HEK293 (cell line): ENCODE measurements at regions not wholly inside any gene's neighbourhood (a gene's known extent, or its start where the extent isn't known, plus 50 kb on each side); places are given as distances from the start of the nearest gene placed in this dataset.

ENCODE experiments used
- CTCF ChIP-seq: fragments of 450-650 bp; formaldehyde crosslinking; IDR thresholded peaks from 2 replicates; pipeline ENCODE4 v1.5.1; 2016; ENCODE audit warnings: missing biosample characterization, missing genetic modification characterization
- GLI4 ChIP-seq: fragments of 450-650 bp; formaldehyde crosslinking; IDR thresholded peaks from 2 replicates; pipeline ENCODE4 v1.5.1; 2016; ENCODE audit warnings: missing biosample characterization, missing genetic modification characterization
- ZFP3 ChIP-seq: fragments of 450-650 bp; formaldehyde crosslinking; IDR thresholded peaks from 2 replicates; pipeline ENCODE4 v1.5.1; 2016; ENCODE audit warnings: low read depth, missing biosample characterization, missing genetic modification characterization
- ZNF280D ChIP-seq: fragments of 450-650 bp; formaldehyde crosslinking; IDR thresholded peaks from 2 replicates; pipeline ENCODE4 v1.5.1; 2016; ENCODE audit warnings: missing biosample characterization, missing genetic modification characterization
- ZNF292 ChIP-seq: fragments of 450-650 bp; formaldehyde crosslinking; IDR thresholded peaks from 2 replicates; pipeline ENCODE4 v1.5.1; 2016; ENCODE audit warnings: low read depth, missing biosample characterization, missing genetic modification characterization, borderline replicate concordance
- ZNF37A ChIP-seq: fragments of 450-650 bp; IDR thresholded peaks from 2 replicates; pipeline ENCODE4 v1.5.1; 2018; ENCODE audit warnings: missing biosample characterization, missing genetic modification characterization
- ZNF423 ChIP-seq: fragments of 450-650 bp; formaldehyde crosslinking; IDR thresholded peaks from 2 replicates; pipeline ENCODE4 v1.5.1; 2016; ENCODE audit warnings: missing biosample characterization, missing genetic modification characterization
- ZNF433 ChIP-seq: fragments of 450-650 bp; formaldehyde crosslinking; IDR thresholded peaks from 2 replicates; pipeline ENCODE4 v1.5.1; 2016; ENCODE audit warnings: missing biosample characterization, missing genetic modification characterization, low read depth
- ZNF776 ChIP-seq: fragments of 450-650 bp; formaldehyde crosslinking; IDR thresholded peaks from 2 replicates; pipeline ENCODE4 v1.5.0; 2017; ENCODE audit warnings: missing biosample characterization, missing genetic modification characterization, borderline replicate concordance
- ZNF837 ChIP-seq: fragments of 450-650 bp; formaldehyde crosslinking; IDR thresholded peaks from 2 replicates; pipeline ENCODE4 v1.5.1; 2016; ENCODE audit warnings: missing biosample characterization, missing genetic modification characterization
- TF ChIP-seq, protein P1 (sequence below): fragments of 450-650 bp; formaldehyde crosslinking; IDR thresholded peaks from 2 replicates; pipeline ENCODE4 v1.5.1; 2016; ENCODE audit warnings: missing biosample characterization, missing genetic modification characterization
- TF ChIP-seq, protein P2 (sequence below): fragments of 450-650 bp; formaldehyde crosslinking; IDR thresholded peaks from 2 replicates; pipeline ENCODE4 v1.5.1; 2016; ENCODE audit warnings: missing biosample characterization, missing genetic modification characterization

- TF ChIP-seq, protein P1, sequence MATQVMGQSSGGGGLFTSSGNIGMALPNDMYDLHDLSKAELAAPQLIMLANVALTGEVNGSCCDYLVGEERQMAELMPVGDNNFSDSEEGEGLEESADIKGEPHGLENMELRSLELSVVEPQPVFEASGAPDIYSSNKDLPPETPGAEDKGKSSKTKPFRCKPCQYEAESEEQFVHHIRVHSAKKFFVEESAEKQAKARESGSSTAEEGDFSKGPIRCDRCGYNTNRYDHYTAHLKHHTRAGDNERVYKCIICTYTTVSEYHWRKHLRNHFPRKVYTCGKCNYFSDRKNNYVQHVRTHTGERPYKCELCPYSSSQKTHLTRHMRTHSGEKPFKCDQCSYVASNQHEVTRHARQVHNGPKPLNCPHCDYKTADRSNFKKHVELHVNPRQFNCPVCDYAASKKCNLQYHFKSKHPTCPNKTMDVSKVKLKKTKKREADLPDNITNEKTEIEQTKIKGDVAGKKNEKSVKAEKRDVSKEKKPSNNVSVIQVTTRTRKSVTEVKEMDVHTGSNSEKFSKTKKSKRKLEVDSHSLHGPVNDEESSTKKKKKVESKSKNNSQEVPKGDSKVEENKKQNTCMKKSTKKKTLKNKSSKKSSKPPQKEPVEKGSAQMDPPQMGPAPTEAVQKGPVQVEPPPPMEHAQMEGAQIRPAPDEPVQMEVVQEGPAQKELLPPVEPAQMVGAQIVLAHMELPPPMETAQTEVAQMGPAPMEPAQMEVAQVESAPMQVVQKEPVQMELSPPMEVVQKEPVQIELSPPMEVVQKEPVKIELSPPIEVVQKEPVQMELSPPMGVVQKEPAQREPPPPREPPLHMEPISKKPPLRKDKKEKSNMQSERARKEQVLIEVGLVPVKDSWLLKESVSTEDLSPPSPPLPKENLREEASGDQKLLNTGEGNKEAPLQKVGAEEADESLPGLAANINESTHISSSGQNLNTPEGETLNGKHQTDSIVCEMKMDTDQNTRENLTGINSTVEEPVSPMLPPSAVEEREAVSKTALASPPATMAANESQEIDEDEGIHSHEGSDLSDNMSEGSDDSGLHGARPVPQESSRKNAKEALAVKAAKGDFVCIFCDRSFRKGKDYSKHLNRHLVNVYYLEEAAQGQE (tag by site-specific recombination): no peak
- TF ChIP-seq CTCF (tag by site-specific recombination) (no peak), ZNF776 (tag by site-specific recombination) (no peak), ZFP3 (tag by site-specific recombination) (no peak), GLI4 (no peak), ZNF292 (tag by site-specific recombination) (no peak), ZNF837 (tag by site-specific recombination) (no peak), ZNF433 (tag by site-specific recombination) (no peak), ZNF280D (tag by site-specific recombination) (no peak), ZNF423 (tag by site-specific recombination) (no peak), ZNF37A (tag by site-specific recombination) (no peak)
- TF ChIP-seq, protein P2, sequence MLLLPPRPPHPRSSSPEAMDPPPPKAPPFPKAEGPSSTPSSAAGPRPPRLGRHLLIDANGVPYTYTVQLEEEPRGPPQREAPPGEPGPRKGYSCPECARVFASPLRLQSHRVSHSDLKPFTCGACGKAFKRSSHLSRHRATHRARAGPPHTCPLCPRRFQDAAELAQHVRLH: no peak
These were observed 57.6 kb upstream of the NECTIN1 start for GRCh38 chr11:119786431-119787073.
